Panc1 (cell line): ENCODE measurements at regions not wholly inside any gene's neighbourhood (a gene's known extent, or its start where the extent isn't known, plus 50 kb on each side); places are given as distances from the start of the nearest gene placed in this dataset.
A peak's percentile ranks its signal among the peaks of the same experiment; 100 is the strongest.
"Not testable (repeated sequence)": the region's sequence is repeated elsewhere in the genome, so short reads cannot be mapped to it uniquely, and the experiment has no call there.

Experiments used
- ATAC-seq: fragments of 200-7000 bp; cut with Tn5 transposase; 2 replicates; pipeline ENCODE4 v1.9.1; 2020; ENCODE audit warnings: mild to moderate bottlenecking, moderate library complexity
- BruUV-seq: library from RNA; stranded (reverse); fragments of 400-500 nt; replicated peaks from 2 replicates; lab custom pipeline; 2021; lab: Mats Ljungman, UMichigan
- CTCF ChIA-PET: fragments of 300-600 bp; sonication (Branson Sonifier 250); formaldehyde crosslinking; loops from one replicate; lab custom pipeline; 2022; ENCODE audit warnings: antibody characterized with exemption; lab: Charles Lee
- POLR2A ChIA-PET: fragments of 300-600 bp; sonication (Branson Sonifier 250); formaldehyde crosslinking; loops from one replicate; lab custom pipeline; 2022; ENCODE audit warnings: antibody characterized with exemption; lab: Charles Lee
- DNase-seq: peaks from one replicate; pipeline ENCODE4 v3.0.0-alpha.2; 2010; ENCODE audit warnings: low read depth, low spot score
- H3K27ac ChIP-seq: 2 replicates; pipeline ENCODE4 v1.5.1; 2011; ENCODE audit warnings: mild to moderate bottlenecking, low read length, inconsistent platforms
- H3K27me3 ChIP-seq: fragments of 200-500 bp; sonication (Bioruptor generic); 2 replicates; pipeline ENCODE4 v1.6.0; 2014; ENCODE audit warnings: low read length, inconsistent platforms; ENCODE audit not compliant: control insufficient read depth, insufficient read depth
- H3K36me3 ChIP-seq: fragments of 200-500 bp; sonication (Bioruptor generic); 2 replicates; pipeline ENCODE4 v1.5.1; 2014; ENCODE audit warnings: inconsistent platforms, mild to moderate bottlenecking, low read length, moderate library complexity; ENCODE audit not compliant: control insufficient read depth, insufficient read depth
- H3K4me1 ChIP-seq: 2 replicates; pipeline ENCODE4 v1.5.1; 2011; ENCODE audit warnings: inconsistent platforms, mild to moderate bottlenecking, low read length, moderate library complexity; ENCODE audit not compliant: control insufficient read depth, insufficient read depth
- H3K4me3 ChIP-seq, 2 experiments: 2 replicates each; pipeline ENCODE4 v1.5.1; 2011 to 2012; ENCODE audit warnings: low read depth in 2 of 2, low read length in 2 of 2, mild to moderate bottlenecking in 2 of 2, inconsistent platforms in 1 of 2, moderate library complexity in 1 of 2
- H3K9me3 ChIP-seq: fragments of 200-500 bp; sonication (Bioruptor generic); 2 replicates; pipeline ENCODE4 v1.5.1; 2014; ENCODE audit warnings: low read depth, mild to moderate bottlenecking, inconsistent platforms, low read length, moderate library complexity; ENCODE audit not compliant: control insufficient read depth, insufficient read depth
- CTCF ChIP-seq: fragments of 450-650 bp; IDR thresholded peaks from 2 replicates; pipeline ENCODE4 v1.5.1; 2017; ENCODE audit warnings: mild to moderate bottlenecking
- POLR2AphosphoS5 ChIP-seq: IDR thresholded peaks from 2 replicates; pipeline ENCODE4 v1.6.1; 2012; ENCODE audit warnings: mild to moderate bottlenecking, low read depth, low read length, moderate library complexity
- SIN3A ChIP-seq: IDR thresholded peaks from 2 replicates; pipeline ENCODE4 v1.6.1; 2012; ENCODE audit warnings: low read depth, mild to moderate bottlenecking, low read length, moderate library complexity, borderline replicate concordance; ENCODE audit not compliant: insufficient read depth
- TCF7L2 ChIP-seq: IDR thresholded peaks from 2 replicates; pipeline ENCODE4 v1.6.1; 2011; ENCODE audit warnings: mild to moderate bottlenecking, low read depth, low read length, inconsistent platforms
- in situ Hi-C: cut with HindIII; loops from 2 replicates; pipeline ENCODE4 v1.10.0; 2016; ENCODE audit warnings: low sequenced_read_pairs, low pct_unique_long_range_greater_than_20kb
- intact Hi-C: fragments of 100-400 bp; cut with micrococcal nuclease; formaldehyde crosslinking; loops from one replicate; pipeline ENCODE4 v1.10.0; 2022; ENCODE audit not compliant: unreplicated experiment
- TF ChIP-seq, protein P1 (sequence below), 2 experiments: IDR thresholded peaks; 2 replicates each; pipeline ENCODE4 v1.6.1; 2011 to 2012; ENCODE audit warnings: low read depth in 2 of 2, control low read depth in 1 of 2, low read length in 1 of 2, mild to moderate bottlenecking in 1 of 2, moderate library complexity in 1 of 2; ENCODE audit not compliant: insufficient read depth in 1 of 2

DNA sequence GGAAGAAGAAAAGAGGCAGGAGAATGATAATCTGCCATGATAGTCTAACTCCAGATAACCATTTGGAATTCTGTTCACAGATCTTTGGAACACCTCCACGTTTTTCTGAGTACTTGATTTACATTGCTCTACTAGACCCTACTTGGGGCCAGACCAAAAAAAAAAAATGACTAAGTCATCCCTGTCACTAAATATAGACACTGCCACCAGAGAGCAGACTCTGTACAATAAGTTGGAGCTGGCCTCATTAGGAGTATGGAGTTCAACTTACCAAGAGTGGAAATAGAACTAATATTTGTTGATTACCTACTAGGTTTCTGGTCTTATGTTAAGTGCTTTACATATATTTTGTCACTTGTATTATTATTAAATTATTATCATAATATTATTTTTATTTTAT lies 80.9 kb upstream of the ZNF800 start:
- BruUV-seq = no TSS peak
- Histone ChIP-seq H3K36me3 (no peaks in the 10 kb centered on the region), H3K4me1 (no peaks in the 10 kb centered on the region), H3K27ac (no peak overlapping the region), H3K27me3 (peaks cover 2% of the 10 kb centered on the region; the same call in 1 of the 2 replicates), H3K9me3 (no peaks in the 10 kb centered on the region), H3K4me3 (no peak overlapping the region)
- ChIA-PET POLR2A (no interaction called here), CTCF (interaction anchor here (0.6 kb wide), 1 partner anchor 80 kb away, joined by 4 read pairs; no protein-coding TSS in a partner anchor)
- DNase-seq (no peak), ATAC-seq (no peak)
- in situ Hi-C loops = no loop called here
- TF ChIP-seq POLR2AphosphoS5 (no peak), CTCF (no peak), SIN3A (no peak), TCF7L2 (no peak)
- TF ChIP-seq, protein P1, sequence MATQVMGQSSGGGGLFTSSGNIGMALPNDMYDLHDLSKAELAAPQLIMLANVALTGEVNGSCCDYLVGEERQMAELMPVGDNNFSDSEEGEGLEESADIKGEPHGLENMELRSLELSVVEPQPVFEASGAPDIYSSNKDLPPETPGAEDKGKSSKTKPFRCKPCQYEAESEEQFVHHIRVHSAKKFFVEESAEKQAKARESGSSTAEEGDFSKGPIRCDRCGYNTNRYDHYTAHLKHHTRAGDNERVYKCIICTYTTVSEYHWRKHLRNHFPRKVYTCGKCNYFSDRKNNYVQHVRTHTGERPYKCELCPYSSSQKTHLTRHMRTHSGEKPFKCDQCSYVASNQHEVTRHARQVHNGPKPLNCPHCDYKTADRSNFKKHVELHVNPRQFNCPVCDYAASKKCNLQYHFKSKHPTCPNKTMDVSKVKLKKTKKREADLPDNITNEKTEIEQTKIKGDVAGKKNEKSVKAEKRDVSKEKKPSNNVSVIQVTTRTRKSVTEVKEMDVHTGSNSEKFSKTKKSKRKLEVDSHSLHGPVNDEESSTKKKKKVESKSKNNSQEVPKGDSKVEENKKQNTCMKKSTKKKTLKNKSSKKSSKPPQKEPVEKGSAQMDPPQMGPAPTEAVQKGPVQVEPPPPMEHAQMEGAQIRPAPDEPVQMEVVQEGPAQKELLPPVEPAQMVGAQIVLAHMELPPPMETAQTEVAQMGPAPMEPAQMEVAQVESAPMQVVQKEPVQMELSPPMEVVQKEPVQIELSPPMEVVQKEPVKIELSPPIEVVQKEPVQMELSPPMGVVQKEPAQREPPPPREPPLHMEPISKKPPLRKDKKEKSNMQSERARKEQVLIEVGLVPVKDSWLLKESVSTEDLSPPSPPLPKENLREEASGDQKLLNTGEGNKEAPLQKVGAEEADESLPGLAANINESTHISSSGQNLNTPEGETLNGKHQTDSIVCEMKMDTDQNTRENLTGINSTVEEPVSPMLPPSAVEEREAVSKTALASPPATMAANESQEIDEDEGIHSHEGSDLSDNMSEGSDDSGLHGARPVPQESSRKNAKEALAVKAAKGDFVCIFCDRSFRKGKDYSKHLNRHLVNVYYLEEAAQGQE (IDR thresholded peaks at IDR 0.05; ENCODE audit: insufficient read depth in 1 of 2, low read depth in 2 of 2, low read length in 1 of 2) = no peak
- intact Hi-C loops = no loop called here

DNA sequence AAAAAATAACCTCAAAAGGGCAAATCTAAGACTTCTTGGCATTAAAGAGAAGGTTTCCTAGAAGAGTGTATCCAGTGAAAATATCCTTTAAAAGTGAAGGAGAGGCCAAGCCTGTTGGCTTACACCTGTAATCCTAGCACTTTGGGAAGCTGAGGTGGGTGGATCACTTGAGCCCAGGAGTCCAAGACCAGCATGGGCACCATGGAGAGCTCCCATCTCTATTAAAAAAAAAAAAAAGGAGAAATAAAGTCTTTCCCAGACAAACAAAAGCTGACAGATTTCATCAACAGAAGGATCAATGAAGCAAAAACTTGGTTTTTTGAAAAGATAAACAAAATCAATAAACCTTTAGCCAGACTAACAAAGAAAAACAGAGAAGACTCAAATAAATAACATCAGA lies 67.6 kb upstream of the ZNF800 start:
- intact Hi-C loops = no loop called here
- no peak overlapping the region for H3K4me3 ChIP-seq
- H3K36me3 ChIP-seq = no peaks in the 10 kb centered on the region
- no peaks in the 10 kb centered on the region for H3K9me3 ChIP-seq
- TF ChIP-seq TCF7L2 = no peak
- TF ChIP-seq, protein P1 (IDR thresholded peaks at IDR 0.05; ENCODE audit: insufficient read depth in 1 of 2, low read depth in 2 of 2, low read length in 1 of 2) = peak in 1 of 2 experiments; percentile 54; a peak in 1 of 4 replicates
- no peak for ATAC-seq
- POLR2A ChIA-PET = no interaction called here
- CTCF ChIA-PET = no interaction called here
- H3K4me1 ChIP-seq = no peaks in the 10 kb centered on the region
- no TSS peak for BruUV-seq
- in situ Hi-C loops = no loop called here
- no peak overlapping the region for H3K27ac ChIP-seq
- no peaks in the 10 kb centered on the region for H3K27me3 ChIP-seq
- DNase-seq = no peak

GRCh38 chr7:127451258-127451657 lies 58.8 kb upstream of the ZNF800 start:
- H3K4me1 ChIP-seq, H3K27ac ChIP-seq, intact Hi-C loops, H3K9me3 ChIP-seq, H3K36me3 ChIP-seq, BruUV-seq, DNase-seq, POLR2A ChIA-PET, CTCF ChIA-PET, H3K27me3 ChIP-seq, in situ Hi-C loops, H3K4me3 ChIP-seq, ATAC-seq: not testable (repeated sequence)
